Stimulated activated CD8-positive, alpha-beta memory T cell treated with anti-CD3 and anti-CD28 coated beads, Interleukin-12 subunit alpha, Interleukin-12 subunit beta, amount 100 ng/mL, for 4 hours (primary cell): ENCODE measurements at regions not wholly inside any gene's neighbourhood (a gene's known extent, or its start where the extent isn't known, plus 50 kb on each side); places are given as distances from the start of the nearest gene placed in this dataset.
"Not testable (repeated sequence)": the region's sequence is repeated elsewhere in the genome, so short reads cannot be mapped to it uniquely, and the experiment has no call there.

Source experiments
- DNase-seq: peaks from one replicate; pipeline ENCODE4 v3.0.0-alpha.2; 2020; ENCODE audit warnings: low read depth

DNA sequence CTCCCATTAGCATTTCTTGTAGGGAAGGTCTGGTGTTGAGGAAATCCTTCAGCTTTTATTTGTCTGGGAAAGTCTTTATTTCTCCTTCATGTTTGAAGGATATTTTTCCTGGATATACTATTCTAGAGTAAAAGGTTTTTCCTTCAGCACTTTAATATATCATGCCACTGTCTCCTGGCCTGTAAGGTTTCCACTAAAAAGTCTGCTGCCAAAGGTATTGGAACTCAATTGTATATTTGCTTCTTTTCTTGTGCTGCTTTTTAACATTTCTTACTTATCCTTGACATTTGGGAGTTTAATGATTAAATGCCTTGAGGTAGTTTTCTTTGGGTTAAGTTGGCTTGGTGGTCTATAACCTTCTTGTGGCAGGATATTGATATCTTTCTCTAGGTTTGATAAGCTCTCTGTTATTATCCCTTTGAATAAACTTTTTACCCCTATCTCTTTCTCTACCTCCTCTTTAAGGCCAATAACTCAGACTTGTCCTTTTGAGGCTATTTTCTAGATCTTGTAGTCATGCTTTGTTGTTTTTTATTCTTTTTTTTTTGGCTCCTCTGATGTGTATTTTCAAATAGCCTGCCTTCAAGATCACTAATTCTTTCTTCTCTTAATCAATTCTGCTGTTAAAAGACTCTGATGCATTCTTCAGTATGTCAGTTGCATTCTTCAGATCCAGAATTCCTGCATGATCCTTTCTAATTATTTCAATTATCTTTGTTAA lies 225.0 kb upstream of the ZNF217 start:
- DNase-seq = no peak

DNA sequence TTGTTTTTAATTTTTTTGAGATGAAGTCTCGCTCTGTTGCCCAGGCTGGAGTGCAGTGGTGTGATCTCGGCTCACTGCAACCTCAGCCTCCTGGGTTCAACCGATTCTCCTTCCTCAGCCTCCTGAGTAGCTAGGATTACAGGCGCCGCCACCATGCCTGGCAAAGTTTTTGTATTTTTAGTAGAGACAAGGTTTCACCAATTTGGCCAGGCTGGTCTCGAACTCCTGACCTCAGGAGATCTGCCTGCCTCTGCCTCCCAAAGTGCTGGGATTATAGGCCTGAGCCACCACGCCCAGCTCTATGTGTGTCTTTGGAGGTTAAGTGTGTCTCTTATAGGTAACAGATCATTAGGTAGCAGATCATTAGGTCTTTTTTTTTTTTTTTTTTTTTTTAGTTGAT lies 223.9 kb upstream of the ZNF217 start:
- not testable (repeated sequence) for DNase-seq

DNA sequence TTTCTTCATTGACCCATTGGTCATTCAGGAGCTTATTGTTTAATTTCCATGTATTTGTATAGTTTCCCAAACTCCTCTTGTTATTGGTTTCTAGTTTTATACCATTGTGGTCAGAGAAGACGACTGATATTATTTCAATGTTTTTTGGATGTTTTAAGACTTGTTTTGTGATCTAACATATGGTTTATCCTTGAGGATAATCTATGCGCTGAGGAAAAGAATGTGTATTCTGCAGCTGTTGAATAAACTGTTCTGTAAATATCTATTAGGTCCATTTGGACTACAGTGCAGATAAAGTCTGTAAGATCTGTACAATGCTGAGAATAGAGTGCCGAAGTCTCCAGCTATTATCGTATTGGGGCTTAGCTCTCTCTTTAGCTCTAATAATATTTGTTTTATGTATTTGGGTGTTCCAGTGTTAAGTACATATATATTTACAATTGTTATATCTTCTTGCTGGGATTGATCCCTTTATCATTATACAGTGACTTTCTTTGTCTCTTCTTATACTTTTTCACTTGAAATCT lies 223.3 kb upstream of the ZNF217 start:
- DNase-seq = no peak

DNA sequence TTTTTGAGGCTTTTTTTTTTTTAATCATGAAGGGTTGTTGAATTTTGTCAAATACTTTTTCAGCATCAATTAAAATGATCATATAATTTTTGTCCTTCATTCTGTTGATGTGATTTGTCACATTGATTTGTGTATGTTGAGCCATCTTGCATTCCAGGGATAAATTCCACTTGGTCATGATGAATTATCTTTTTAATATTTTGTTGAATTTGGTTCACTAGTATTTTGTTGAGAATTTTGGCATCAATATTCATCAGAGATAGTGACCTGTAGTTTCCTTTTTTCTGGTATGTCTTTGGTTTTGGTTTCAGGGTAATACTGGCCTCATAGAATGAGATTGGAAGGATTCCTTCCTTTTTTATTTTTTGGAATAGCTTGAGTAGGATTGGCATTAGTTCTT lies 221.9 kb upstream of the ZNF217 start:
- DNase-seq = no peak

DNA sequence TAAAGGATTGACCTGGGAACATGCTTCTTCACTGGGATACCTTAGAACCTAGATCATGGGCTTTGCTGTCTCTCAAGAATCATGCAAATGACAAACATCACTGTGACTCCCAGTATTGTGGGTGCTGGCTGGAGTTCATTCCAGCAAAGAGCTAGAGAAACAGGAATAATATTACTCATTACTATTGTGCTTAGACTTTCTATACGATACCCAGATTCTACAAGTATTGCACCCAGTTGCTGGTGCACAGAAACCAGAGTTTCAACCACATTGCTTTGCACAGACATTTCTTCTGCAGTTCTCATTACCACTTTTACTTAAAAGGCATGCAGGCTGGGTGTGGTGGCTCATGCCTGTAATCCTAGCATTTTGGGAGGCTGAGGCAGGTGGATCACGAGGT lies 220.4 kb upstream of the ZNF217 start:
- DNase-seq = no peak

DNA sequence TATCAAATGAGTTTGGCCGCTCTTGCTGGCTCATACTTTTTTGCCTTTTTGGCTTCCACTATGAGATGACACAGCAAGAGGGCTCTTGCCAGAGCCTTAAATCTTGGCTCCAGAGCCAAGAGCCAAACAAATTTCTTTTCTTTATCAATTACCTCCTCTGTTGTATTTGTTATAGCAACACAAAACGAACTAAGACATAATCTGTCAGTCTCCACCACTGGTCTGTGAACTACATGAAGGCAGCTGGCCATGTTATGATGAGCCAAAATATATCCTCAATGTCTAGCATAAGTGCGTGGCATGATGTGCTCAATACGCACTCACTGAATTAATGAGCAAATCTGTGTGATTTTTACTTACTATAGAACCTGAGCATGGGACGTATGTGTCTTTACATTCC lies 220.0 kb upstream of the ZNF217 start:
- no peak for DNase-seq

DNA sequence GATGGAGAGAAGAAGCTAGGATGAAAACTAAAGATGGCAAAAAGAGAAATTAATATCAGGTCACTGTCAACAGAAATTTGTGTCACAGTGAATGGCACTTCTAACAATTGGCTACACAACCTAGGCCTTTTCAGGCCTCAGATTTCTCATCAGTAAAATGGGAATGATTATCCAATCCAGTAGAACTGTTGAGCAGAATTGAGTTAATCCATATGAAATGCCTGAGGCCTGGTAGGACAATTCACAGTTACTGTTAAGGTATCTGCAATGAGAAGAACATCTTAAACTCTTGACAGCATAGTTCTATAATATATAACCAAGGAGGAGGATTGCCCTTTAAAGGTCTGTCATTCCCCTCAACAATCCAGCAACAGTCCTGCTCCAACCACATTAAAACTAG lies 217.9 kb upstream of the ZNF217 start:
- no peak for DNase-seq

DNA sequence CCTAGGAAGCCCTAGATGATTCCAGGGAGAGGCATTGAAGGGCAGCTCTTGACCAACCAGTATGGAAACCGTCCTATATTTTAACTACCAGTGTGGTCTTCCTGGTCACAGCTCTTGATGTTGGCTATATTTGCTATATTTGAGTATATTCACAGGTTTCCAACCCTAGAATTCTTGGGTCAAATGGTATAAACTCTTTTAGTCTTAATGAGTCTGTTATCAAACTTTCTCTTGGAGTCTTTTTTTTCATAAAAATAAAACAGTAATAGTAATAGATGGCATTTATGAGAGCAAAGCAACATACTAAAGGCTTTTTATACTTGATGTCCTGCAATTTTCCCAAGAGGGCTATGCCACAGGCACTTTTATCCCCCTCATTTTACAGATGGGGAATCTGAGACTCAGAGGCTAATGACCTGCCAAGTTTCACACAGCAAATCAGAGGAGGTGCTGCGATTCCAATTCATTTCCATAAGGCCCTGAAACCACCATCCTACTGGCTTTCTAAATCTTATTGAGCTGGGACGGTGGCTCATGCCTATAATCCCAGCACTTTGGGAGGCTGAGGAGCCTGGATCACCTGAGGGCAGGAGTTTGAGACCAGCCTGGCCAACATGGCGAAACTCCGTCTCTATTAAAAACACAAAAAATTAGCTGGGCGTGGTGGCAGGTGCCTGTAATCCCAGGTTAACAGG lies 217.2 kb upstream of the ZNF217 start:
- DNase-seq = no peak

DNA sequence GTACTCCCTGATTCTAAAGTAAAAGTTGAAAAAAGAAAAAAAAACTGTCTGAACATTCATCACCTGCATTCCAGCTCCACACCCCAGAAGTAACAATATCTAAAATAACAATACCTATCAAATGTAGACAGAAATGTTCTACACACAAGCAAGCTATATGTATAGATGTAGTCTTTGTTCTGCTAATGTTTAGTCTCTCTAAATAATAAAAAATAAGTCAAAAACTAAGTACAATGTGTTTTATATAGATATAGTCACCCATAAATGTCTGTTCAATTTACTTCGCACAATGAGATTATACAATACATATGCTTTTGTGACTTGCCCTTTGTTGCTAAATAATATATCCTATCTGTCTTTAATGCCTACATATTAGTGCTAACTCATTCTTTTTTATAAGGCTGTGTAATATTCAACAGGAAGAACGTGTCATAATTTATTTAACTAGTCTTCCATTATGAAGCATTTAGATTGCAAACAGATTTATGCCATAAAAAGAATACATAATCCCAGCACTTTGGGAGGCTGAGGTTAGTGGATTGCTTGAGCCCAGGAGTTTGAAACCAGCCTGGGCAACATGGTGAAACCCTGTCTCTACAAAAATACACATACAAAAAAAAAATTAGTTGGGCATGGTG lies 216.2 kb upstream of the ZNF217 start:
- DNase-seq = no peak

DNA sequence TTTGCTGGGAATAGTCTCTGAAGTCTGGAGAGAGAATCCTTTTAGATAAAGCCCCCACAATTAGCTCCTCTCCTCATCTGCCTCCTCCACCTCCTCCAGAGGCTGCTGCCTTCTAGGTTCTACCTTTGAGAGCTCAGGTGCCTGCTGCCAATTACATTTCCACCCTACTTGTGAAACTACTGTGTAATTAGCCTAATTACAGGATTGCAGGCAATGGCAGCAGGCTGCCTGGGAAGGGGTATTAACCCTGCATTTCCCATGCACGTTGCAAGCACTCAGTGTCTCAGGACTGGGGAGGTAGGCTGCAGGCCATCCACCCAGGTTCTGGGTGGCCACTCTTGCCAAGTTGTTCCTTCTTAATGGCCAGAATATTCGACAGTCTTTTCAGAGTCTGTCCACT lies 215.6 kb upstream of the ZNF217 start:
- no peak for DNase-seq

DNA sequence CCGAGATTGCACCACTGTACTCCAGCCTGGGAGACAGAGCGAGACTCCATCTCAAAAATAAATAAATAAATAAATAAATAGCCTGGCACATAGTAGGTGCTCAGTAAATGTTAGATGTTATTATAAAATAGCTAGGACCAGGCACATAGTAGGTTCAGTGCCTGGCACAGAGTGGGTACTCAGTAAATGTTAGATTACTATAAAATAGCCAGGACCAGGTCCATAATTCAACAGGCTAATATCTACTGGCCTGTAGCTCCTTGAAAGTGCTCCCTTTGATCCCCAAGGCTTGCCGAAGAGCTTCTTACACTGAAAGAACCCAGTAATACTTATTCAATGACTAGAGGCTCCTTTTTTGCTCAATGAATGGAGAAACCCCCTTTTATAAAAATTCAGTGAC lies 215.1 kb upstream of the ZNF217 start:
- no peak for DNase-seq

DNA sequence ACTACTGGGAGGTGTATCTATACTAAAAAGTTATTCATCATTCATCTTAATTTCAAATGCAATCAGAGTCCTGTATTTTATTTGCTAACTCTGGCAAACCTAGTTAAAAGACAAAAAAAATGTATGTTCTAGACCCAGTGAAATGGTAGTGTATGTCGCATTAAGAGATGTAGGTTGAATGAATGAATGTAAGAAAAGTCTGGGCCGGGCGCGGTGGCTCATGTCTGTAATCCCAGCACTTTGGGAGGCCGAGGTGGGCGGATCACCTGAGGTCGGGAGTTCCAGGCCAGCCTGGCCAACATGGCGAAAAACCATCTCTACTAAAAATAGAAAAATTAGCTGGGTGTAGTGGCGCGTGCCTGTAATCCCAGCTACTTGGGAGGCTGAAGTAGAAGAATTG lies 214.7 kb upstream of the ZNF217 start:
- not testable (repeated sequence) for DNase-seq

DNA sequence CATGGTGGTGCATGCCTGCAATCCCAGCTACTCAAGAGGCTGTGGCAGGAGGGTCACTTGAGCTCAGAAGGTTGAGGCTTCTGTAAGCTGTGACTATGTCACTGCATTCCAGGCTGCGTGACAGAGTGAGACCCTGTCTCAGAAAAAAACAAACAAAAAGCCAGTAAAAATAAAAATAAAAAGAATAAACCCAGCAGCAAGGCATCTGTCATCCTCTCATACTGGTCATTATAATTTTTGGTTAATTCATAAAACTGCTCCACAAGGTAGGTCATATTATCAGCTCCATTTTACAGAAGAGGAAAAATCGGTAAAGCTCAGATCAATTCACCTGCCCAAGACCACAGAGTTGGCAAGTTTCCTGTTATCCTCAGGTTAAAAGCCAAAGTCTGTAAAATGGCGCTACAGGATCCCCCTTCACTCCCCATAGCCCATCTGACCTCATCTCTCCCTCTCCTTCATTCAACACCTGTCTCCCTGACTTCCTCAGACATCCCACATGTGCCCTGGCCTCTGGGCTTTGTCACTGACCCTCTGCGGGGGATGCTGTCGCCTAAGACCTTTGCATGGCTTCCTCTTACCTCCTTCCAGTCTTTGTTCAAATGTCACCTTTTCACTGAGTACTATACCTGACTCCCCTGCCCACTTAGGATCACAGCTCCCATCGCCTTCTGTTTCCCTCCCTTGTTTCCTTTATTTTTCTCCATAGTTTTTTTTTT lies 213.2 kb upstream of the ZNF217 start:
- DNase-seq = no peak

DNA sequence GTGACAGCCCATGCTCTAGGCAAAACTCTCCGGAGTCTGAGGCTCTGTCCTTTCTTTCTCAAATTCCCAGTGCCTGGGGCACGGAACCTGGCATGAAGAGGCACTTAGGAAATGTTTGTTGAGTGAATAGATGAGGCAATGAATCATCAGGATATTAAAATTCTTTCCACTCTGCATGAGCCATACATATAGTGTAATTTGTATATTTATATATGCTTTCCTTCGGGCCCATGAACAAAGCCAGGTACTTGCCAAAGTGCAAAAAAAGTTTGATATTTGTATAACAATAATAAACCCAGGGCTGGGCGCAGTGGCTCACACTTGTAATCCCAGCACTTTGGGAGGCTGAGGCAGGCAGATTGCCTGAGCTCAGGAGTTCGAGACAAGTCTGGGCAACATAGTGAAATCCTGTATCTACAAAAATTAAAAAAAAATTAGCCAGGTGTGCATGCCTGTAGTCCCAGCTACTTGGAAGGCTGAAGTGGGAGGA lies 212.3 kb upstream of the ZNF217 start:
- no peak for DNase-seq

DNA sequence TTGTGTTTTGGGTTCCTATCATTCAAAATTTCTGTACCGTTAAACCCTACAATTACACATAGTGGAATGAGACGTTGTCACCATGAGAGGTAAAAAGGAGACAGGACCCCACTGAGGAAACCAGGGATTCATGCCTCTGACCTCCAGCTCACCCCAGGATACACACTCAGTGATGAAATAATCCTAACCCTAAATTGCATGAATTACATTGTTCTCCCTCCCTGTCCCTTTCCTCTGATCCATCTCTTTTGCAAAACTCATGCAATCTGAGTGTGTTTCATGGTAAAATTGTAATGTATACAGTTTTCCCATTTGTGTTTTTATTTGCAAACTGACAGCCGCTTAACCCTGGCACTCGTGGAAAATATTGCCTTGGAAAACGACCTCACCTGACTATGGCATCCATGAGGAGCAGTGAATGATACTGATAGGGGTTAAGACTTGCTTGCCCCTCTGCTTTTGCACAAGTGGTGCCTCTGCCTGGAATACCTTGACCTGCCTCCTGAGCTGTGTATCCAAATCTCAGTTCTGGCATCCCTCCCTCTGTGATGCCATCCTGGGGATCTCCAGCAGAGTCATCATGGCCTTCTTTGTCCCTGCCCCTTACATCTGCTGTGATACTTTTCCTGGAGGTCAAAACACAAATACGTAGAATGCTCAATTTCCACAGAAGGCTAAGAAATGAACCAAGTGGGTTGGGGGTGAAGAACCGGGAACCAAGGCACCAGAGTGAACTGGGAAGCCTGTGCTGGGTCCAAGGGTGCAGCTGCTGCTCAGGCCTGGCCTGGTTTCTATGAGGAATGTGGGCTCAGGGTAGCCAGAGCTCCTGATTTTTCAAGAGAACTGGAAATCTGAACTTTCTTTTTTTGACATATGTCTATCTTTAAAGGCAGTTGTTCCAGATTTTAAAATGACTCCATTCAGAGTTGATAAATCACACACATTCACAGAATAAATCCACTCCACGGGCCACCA lies 211.6 kb upstream of the ZNF217 start:
- DNase-seq = no peak

DNA sequence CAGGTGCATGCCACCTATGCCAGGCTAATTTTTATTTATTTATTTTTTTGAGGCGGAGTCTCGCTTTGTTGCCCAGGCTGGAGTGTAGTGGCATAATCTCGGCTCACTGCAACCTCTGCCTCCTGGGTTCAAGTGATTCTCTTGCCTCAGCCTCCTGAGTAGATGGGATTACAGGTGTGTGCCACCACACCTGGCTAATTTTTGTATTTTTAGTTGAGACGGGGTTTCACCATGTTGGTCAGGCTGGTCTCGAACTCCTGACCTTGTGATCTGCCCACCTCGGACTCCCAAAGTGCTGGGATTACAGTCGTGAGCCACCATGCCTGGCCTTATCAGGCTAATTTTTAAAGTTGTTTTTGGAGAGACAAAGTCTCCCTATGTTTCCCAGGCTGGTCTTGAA lies 210.7 kb upstream of the ZNF217 start:
- DNase-seq = not testable (repeated sequence)

DNA sequence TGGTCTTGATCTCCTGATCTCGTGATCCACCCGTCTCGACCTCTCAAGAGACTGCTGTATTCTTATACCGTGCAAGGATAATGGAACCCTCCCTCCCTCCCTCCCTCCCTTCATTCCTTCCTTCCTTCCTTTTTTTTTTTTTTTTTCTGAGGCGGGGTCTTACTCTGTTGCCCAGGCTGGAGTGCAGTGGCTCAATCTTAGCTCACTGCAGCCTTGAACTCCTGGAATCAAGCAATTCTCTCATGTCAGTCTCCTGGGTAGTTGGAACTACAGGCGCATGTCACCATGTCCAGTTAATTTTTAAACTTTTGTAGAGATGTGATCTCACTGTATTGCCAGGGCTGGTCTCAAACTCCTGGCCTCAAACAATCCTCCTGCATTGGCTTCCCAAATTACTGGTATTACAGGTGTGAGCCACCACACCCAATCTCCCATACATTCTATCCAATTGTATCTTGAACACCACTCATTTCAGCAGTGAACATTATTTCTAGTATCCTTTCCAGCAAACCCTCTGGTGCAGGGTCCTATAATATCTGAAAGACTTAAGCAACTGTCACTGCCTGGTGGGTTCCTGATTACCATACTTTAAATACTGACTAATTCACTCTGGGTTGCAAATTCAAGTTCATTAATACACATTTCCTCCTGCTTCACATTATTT lies 210.0 kb upstream of the ZNF217 start:
- DNase-seq = no peak

DNA sequence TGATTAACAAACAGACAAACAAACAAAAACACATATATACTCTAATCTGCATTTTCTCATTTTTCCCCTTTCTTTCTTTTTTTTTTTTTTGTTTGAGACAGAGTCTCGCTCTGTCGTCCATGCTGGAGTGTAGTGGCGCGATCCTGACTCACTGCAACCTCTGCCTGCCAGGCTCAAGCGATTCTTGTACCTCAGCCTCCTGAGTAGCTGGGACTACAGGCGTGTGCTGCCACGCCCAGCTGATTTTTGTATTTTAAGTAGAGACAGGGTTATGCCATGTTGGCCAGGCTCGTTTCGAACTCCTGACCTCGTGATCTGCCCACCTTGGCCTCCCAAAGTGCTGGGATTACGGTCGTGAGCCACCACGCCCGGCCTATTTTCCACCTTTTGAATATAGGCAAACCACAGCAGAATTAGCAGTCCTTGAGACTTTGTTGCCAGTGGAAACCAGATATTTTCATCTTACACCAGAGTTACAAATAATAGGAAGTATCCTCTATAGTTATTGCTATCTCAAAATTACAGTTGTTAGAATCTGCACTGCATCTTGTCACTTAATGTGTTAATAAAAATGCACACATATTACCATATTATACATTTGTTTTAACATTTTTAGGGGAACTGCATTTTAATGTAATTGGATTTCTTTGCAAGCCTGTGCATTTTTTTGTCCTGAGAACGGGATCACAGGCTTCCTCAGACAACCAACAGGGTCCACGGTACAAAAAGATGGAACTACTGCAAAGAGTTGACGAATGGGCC lies 208.2 kb upstream of the ZNF217 start:
- DNase-seq = no peak

DNA sequence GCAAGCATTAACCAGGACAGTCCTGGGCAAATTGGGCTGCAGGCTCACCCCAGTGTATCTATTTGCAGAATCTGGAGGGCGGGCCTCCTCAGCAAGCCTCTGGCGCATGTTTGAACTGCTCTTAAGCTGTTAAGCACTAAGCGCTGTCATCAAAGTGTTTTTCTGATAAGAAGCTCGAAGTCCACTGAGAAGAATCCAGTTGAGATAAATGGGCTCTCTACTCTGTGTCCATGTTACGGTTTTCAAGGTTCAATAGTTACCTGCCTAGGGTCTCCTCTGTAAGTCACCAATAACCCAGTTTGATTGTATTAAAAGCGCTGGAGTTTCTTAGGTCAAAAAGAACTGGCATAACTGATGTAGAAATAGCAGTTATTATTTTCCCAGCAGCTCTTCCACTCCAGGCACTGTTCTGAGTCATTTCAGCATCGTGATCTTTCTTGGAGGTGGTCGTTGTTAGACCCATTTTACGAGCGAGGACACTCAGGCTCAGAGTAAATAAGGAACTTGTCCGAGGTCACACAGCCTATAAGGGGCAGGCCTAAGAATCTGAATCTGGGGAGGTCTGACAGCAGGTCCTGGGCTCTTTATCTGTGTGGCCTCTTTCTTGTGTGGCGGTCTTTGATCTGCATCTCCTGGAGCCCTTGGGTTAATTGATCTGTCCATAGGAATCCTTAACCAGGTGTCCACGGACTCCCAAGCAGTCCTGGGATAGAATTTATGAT lies 207.4 kb upstream of the ZNF217 start:
- DNase-seq = no peak
